ENCODE measurements at regions not wholly inside any gene's neighbourhood (a gene's known extent, or its start where the extent isn't known, plus 50 kb on each side); places are given as distances from the start of the nearest gene placed in this dataset.
"Not testable (repeated sequence)": the region's sequence is repeated elsewhere in the genome, so short reads cannot be mapped to it uniquely, and the experiment has no call there.

GRCh38 chr10:25707572-25707971 lies 226.5 kb upstream of the MYO3A start:
- intact Hi-C loops (cut with DNase I): no loop called here
- ATAC-seq (no peak), DNase-seq (ENCODE audit: low spot score) (no peak)

GRCh38 chr10:25707976-25708671 lies 225.9 kb upstream of the MYO3A start:
- no peak for DNase-seq (ENCODE audit: low spot score)

GRCh38 chr10:25713894-25714240 lies 220.2 kb upstream of the MYO3A start:
- no peak for DNase-seq (ENCODE audit: low spot score)
- no peak for ATAC-seq
- intact Hi-C loops (cut with DNase I): no loop called here

More at GRCh38 chr10:25707976-25708671, 225.9 kb upstream of the MYO3A start:
- no peak for ATAC-seq
- intact Hi-C loops (cut with DNase I): no loop called here

GRCh38 chr10:25724241-25724640 lies 209.8 kb upstream of the MYO3A start:
- DNase-seq (ENCODE audit: low spot score): no peak
- no peak for ATAC-seq
- intact Hi-C loops (cut with DNase I): no loop called here

- DNase-seq (ENCODE audit: low spot score) (no peak), ATAC-seq (no peak)
- intact Hi-C loops (cut with DNase I): no loop called here
Measured at GRCh38 chr10:25725917-25726716, 207.9 kb upstream of the MYO3A start.

- DNase-seq (ENCODE audit: low spot score) (no peak), ATAC-seq (no peak)
- intact Hi-C loops (cut with DNase I): no loop called here
Measured at GRCh38 chr10:25738776-25739175, 195.3 kb upstream of the MYO3A start.

GRCh38 chr10:25743832-25744231 lies 190.2 kb upstream of the MYO3A start:
- intact Hi-C loops (cut with DNase I): no loop called here
- no peak for ATAC-seq
- no peak for DNase-seq (ENCODE audit: low spot score)

GRCh38 chr10:25744574-25744973 lies 189.5 kb upstream of the MYO3A start:
- intact Hi-C loops (cut with DNase I): no loop called here
- DNase-seq (ENCODE audit: low spot score) (no peak), ATAC-seq (no peak)

- DNase-seq (ENCODE audit: low spot score) (no peak), ATAC-seq (no peak)
- intact Hi-C loops (cut with DNase I): no loop called here
Measured at GRCh38 chr10:25745976-25746375, 188.1 kb upstream of the MYO3A start.

GRCh38 chr10:25747084-25747483 lies 186.9 kb upstream of the MYO3A start:
- no peak for DNase-seq (ENCODE audit: low spot score)
- ATAC-seq: no peak
- intact Hi-C loops (cut with DNase I): no loop called here

GRCh38 chr10:25748509-25748908 lies 185.5 kb upstream of the MYO3A start:
- intact Hi-C loops (cut with DNase I): no loop called here
- ATAC-seq: no peak
- DNase-seq (ENCODE audit: low spot score): no peak

- ATAC-seq (no peak), DNase-seq (ENCODE audit: low spot score) (no peak)
- intact Hi-C loops (cut with DNase I): no loop called here
Measured at GRCh38 chr10:25753776-25754175, 180.3 kb upstream of the MYO3A start.

- intact Hi-C loops (cut with DNase I); DNase-seq (ENCODE audit: low spot score); ATAC-seq: not testable (repeated sequence)
Measured at GRCh38 chr10:25755874-25756273, 178.2 kb upstream of the MYO3A start.

GRCh38 chr10:25756784-25757183 lies 177.2 kb upstream of the MYO3A start:
- DNase-seq (ENCODE audit: low spot score) (no peak), ATAC-seq (no peak)
- intact Hi-C loops (cut with DNase I): no loop called here

- DNase-seq (ENCODE audit: low spot score): no peak
- no peak for ATAC-seq
- intact Hi-C loops (cut with DNase I): no loop called here
Measured at GRCh38 chr10:25758041-25758457, 176.0 kb upstream of the MYO3A start.

- intact Hi-C loops (cut with DNase I): no loop called here
- no peak for ATAC-seq
- no peak for DNase-seq (ENCODE audit: low spot score)
Measured at GRCh38 chr10:25758511-25758910, 175.5 kb upstream of the MYO3A start.

GRCh38 chr10:25761937-25762336 lies 172.1 kb upstream of the MYO3A start:
- ATAC-seq (no peak), DNase-seq (ENCODE audit: low spot score) (no peak)
- intact Hi-C loops (cut with DNase I): no loop called here

GRCh38 chr10:25766213-25766612 lies 167.8 kb upstream of the MYO3A start:
- ATAC-seq (no peak), DNase-seq (ENCODE audit: low spot score) (no peak)
- intact Hi-C loops (cut with DNase I): no loop called here

GRCh38 chr10:25766687-25767221 lies 167.3 kb upstream of the MYO3A start:
- ATAC-seq: no peak
- intact Hi-C loops (cut with DNase I): no loop called here
- DNase-seq (ENCODE audit: low spot score): no peak

GRCh38 chr10:25768167-25768566 lies 165.9 kb upstream of the MYO3A start:
- intact Hi-C loops (cut with DNase I): no loop called here

More at GRCh38 chr10:25768167-25768566, 165.9 kb upstream of the MYO3A start:
- no peak for DNase-seq (ENCODE audit: low spot score)
- ATAC-seq: no peak

Data from sciatic nerve (tissue), 2 donors.